ENCODE measurements at regions not wholly inside any gene's neighbourhood (a gene's known extent, or its start where the extent isn't known, plus 50 kb on each side); places are given as distances from the start of the nearest gene placed in this dataset.

GRCh38 chr7:115474137-115474536 lies 552.2 kb downstream of the MDFIC start:
- H3K27me3 Mint-ChIP-seq: peaks cover 22 to 51% of the 10 kb centered on the region in 2 donors
- H3K36me3 Mint-ChIP-seq: no peaks in the 10 kb centered on the region
- no peaks in the 10 kb centered on the region for H3K9me3 Mint-ChIP-seq
- H3K4me1 Mint-ChIP-seq (ENCODE audit: low read depth in 2 of 2): peaks cover 13 to 16% of the 10 kb centered on the region in 2 donors
- DNase-seq (ENCODE audit: low spot score): no peak
- H3K4me3 Mint-ChIP-seq: no peak overlapping the region
- no peak for ATAC-seq
- H3K27ac Mint-ChIP-seq: no peak overlapping the region

GRCh38 chr7:115471891-115472290 lies 550.0 kb downstream of the MDFIC start:
- H3K36me3 Mint-ChIP-seq: no peaks in the 10 kb centered on the region
- H3K27me3 Mint-ChIP-seq: peaks cover 23 to 39% of the 10 kb centered on the region in 2 donors
- H3K9me3 Mint-ChIP-seq: no peaks in the 10 kb centered on the region
- no peak for DNase-seq (ENCODE audit: low spot score)
- H3K27ac Mint-ChIP-seq: no peak overlapping the region
- ATAC-seq: no peak
- peaks cover 10% of the 10 kb centered on the region in 2 donors for H3K4me1 Mint-ChIP-seq (ENCODE audit: low read depth in 2 of 2)
- H3K4me3 Mint-ChIP-seq: no peak overlapping the region

- Mint-ChIP-seq H3K4me1 (ENCODE audit: low read depth in 2 of 2) (no peaks in the 10 kb centered on the region), H3K36me3 (no peaks in the 10 kb centered on the region), H3K27me3 (peaks cover 14 to 16% of the 10 kb centered on the region in 2 donors), H3K9me3 (peaks cover 3% of the 10 kb centered on the region), H3K27ac (no peak overlapping the region), H3K4me3 (no peak overlapping the region)
- ATAC-seq (peak in 1 of 2 donors; percentile 51), DNase-seq (ENCODE audit: low spot score) (no peak)
These were observed 540.6 kb downstream of the MDFIC start for GRCh38 chr7:115462301-115463015.

DNA sequence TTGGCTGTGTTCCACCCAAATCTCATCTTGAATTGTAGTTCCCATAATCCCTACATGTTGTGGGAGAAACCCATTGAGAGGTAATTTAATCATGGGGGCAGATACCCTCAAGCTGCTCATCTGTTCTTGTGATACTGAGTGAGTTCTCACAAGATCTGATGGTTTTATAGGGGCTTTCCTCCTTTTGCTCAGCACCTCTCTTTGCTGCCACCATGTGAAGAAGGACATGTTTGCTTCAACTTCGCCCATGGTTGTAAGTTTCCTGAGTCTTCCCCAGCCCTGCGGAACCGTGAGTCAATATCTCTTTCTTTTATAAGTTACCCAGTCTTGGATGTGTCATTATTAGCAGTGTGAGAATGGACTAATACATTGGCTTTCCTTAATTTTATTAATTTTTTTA lies 527.8 kb downstream of the MDFIC start:
- H3K9me3 Mint-ChIP-seq: no peaks in the 10 kb centered on the region
- ATAC-seq: no peak
- H3K4me3 Mint-ChIP-seq: no peak overlapping the region
- no peak overlapping the region for H3K27ac Mint-ChIP-seq
- DNase-seq (ENCODE audit: low spot score): no peak
- no peaks in the 10 kb centered on the region for H3K36me3 Mint-ChIP-seq
- no peaks in the 10 kb centered on the region for H3K4me1 Mint-ChIP-seq (ENCODE audit: low read depth in 2 of 2)
- H3K27me3 Mint-ChIP-seq: peaks cover 13 to 15% of the 10 kb centered on the region in 2 donors

DNA sequence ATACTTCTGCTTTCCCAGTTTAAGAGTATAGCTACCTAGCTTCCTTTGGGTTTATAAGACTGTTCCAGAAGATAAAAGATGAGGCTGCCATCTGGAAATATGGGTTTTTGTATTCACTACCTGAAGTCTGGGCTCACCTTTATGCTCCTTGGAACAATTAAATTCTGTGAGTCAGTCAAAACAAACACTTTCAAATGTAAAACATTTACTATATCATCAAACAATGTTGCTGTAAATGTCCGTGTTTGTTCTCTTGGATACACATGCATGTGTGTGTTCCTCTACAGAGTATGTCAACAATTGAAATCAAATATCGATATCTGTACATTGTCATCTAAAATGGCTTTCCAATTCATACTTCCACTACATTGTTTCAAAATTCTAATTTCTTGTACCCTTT lies 525.6 kb downstream of the MDFIC start:
- Mint-ChIP-seq H3K4me3 (no peak overlapping the region), H3K27me3 (peaks cover 8 to 13% of the 10 kb centered on the region in 2 donors), H3K27ac (no peak overlapping the region), H3K9me3 (no peaks in the 10 kb centered on the region), H3K36me3 (no peaks in the 10 kb centered on the region), H3K4me1 (ENCODE audit: low read depth in 2 of 2) (no peaks in the 10 kb centered on the region)
- DNase-seq (ENCODE audit: low spot score) (no peak), ATAC-seq (no peak)

- H3K9me3 Mint-ChIP-seq: no peaks in the 10 kb centered on the region
- no peaks in the 10 kb centered on the region for H3K36me3 Mint-ChIP-seq
- peaks cover 0 to 4% of the 10 kb centered on the region in 2 donors for H3K27me3 Mint-ChIP-seq
- ATAC-seq: no peak
- H3K27ac Mint-ChIP-seq: no peak overlapping the region
- H3K4me3 Mint-ChIP-seq: no peak overlapping the region
- no peaks in the 10 kb centered on the region for H3K4me1 Mint-ChIP-seq (ENCODE audit: low read depth in 2 of 2)
- DNase-seq (ENCODE audit: low spot score): no peak
These were observed 519.1 kb downstream of the MDFIC start for GRCh38 chr7:115441033-115441432.

GRCh38 chr7:115435178-115435577 lies 513.3 kb downstream of the MDFIC start:
- H3K4me1 Mint-ChIP-seq (ENCODE audit: low read depth in 2 of 2): no peaks in the 10 kb centered on the region
- peaks cover 0 to 2% of the 10 kb centered on the region in 2 donors for H3K27me3 Mint-ChIP-seq
- H3K36me3 Mint-ChIP-seq: no peaks in the 10 kb centered on the region
- H3K9me3 Mint-ChIP-seq: peaks cover 3% of the 10 kb centered on the region
- DNase-seq (ENCODE audit: low spot score) (no peak), ATAC-seq (no peak)
- no peak overlapping the region for H3K27ac Mint-ChIP-seq
- no peak overlapping the region for H3K4me3 Mint-ChIP-seq

GRCh38 chr7:115429918-115430317 lies 508.0 kb downstream of the MDFIC start:
- Mint-ChIP-seq H3K9me3 (peaks cover 3% of the 10 kb centered on the region), H3K27ac (no peak overlapping the region)
- no peak for DNase-seq (ENCODE audit: low spot score)

GRCh38 chr7:115417662-115418061 lies 495.8 kb downstream of the MDFIC start:
- DNase-seq (ENCODE audit: low spot score) (no peak), ATAC-seq (no peak)
- Mint-ChIP-seq H3K9me3 (no peaks in the 10 kb centered on the region), H3K4me3 (no peak overlapping the region), H3K36me3 (no peaks in the 10 kb centered on the region), H3K27me3 (peaks cover 0 to 2% of the 10 kb centered on the region in 2 donors), H3K27ac (no peak overlapping the region), H3K4me1 (ENCODE audit: low read depth in 2 of 2) (no peaks in the 10 kb centered on the region)

More at GRCh38 chr7:115429918-115430317, 508.0 kb downstream of the MDFIC start:
- H3K36me3 Mint-ChIP-seq: no peaks in the 10 kb centered on the region
- no peak overlapping the region for H3K4me3 Mint-ChIP-seq
- H3K27me3 Mint-ChIP-seq: peaks cover 0 to 2% of the 10 kb centered on the region in 2 donors
- no peak for ATAC-seq
- no peaks in the 10 kb centered on the region for H3K4me1 Mint-ChIP-seq (ENCODE audit: low read depth in 2 of 2)

DNA sequence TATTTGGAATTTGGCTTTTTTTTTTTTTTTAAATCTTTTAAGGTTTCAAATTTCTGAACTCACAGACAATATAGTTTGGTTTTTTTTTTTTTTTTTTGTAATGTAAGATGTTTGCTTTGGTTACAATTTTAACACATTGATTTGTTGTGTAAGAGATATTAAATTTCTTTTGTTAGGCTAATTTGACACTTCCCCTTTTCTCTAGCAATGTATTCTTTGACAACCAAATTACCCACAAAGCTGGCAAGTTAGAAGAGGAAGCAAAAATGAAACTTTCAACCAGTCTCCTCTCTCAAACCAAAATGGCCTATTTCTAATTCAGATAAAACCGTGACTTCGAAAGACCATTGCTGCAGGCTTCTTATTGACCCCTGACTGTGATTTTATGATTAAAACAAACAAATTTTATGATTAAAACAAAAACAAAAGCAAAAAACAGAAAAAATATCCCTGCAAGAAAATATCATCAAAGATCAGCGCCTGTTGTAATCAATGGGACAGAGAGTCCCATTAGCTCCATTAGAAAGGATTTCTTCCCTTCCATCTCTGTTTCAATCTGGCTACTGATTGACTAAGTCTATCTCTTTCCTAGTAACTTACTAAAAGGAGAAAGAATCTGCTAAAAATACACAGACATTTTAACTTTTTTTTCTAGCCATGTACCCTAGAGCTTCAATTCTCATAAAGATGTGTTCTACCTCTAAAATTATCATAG lies 489.2 kb downstream of the MDFIC start:
- Mint-ChIP-seq H3K4me1 (ENCODE audit: low read depth in 2 of 2) (peaks cover 24 to 26% of the 10 kb centered on the region in 2 donors), H3K27me3 (no peaks in the 10 kb centered on the region), H3K9me3 (no peaks in the 10 kb centered on the region), H3K4me3 (peak overlapping the region; percentile 50), H3K36me3 (no peaks in the 10 kb centered on the region), H3K27ac (peak overlapping the region; percentile 78 to 93)
- ATAC-seq (peak; percentile 51 to 74), DNase-seq (ENCODE audit: low spot score) (no peak)

- ATAC-seq (peak; percentile 82 to 87), DNase-seq (ENCODE audit: low spot score) (no peak)
- Mint-ChIP-seq H3K4me3 (peak overlapping the region; percentile 50), H3K36me3 (no peaks in the 10 kb centered on the region), H3K4me1 (ENCODE audit: low read depth in 2 of 2) (peaks cover 24 to 26% of the 10 kb centered on the region in 2 donors), H3K27ac (peak overlapping the region; percentile 78 to 93), H3K9me3 (no peaks in the 10 kb centered on the region), H3K27me3 (no peaks in the 10 kb centered on the region)
These were observed 488.5 kb downstream of the MDFIC start for GRCh38 chr7:115410434-115410820.

DNA sequence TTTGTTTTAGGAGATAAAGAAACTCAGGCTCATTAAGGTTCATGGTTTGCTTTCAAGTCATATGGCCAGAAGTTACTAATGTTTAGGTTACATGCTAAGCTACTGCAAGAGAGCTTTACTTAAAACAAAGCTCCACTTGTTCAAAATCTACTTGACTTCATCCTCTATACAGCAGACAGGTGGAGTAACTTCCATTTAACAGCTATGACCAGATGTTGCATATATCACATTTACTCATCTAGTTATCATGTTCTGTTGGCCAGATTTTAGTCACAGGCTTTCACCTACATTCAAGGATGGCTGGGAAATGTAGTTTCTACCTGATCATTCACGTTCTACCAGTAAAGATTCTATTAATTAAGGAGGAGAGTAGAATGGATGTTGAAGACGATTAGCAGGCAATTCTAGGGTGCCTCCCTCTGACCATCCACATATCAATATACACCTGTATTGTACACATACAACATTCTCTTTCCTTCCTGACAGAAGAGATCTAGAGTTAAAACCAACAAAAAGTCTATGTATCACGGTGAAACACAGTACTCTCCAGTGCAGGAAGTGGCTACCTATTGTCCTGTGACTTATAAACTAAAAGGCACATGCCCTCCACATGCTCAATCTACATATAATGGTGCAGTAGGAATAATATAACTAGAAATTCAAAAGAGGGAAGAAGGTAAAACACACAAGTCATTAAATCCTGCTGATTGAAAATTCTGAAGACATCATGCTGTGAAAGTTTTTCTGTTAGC lies 488.0 kb downstream of the MDFIC start:
- Mint-ChIP-seq H3K27me3 (no peaks in the 10 kb centered on the region), H3K4me1 (ENCODE audit: low read depth in 2 of 2) (peaks cover 24 to 26% of the 10 kb centered on the region in 2 donors), H3K4me3 (peak overlapping the region; percentile 50), H3K27ac (peak overlapping the region; percentile 78 to 93), H3K9me3 (no peaks in the 10 kb centered on the region), H3K36me3 (no peaks in the 10 kb centered on the region)
- peak in 1 of 2 donors; percentile 59 for ATAC-seq
- no peak for DNase-seq (ENCODE audit: low spot score)

DNA sequence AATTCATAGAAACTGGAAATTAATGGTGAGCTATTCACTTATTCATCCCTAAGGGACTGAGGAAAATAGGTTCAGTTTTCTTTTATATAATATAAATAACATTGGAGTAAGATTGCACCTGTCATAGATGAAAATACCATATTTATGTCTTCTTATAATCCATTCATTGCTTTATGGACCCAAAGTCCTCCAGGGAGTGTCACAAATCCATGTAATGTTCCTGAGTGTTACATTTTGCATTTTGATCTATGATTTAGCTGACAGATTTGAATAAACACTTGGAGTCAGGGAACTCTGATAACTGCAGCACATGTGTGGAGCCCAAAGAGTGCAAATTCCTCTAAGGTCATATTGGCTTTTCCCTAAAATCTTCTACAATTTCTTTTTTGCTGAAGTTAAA lies 484.3 kb downstream of the MDFIC start:
- H3K27ac Mint-ChIP-seq: no peak overlapping the region
- no peak overlapping the region for H3K4me3 Mint-ChIP-seq
- DNase-seq (ENCODE audit: low spot score): no peak
- H3K9me3 Mint-ChIP-seq: peaks cover 6% of the 10 kb centered on the region
- H3K36me3 Mint-ChIP-seq: peaks cover 9% of the 10 kb centered on the region
- ATAC-seq: no peak
- H3K4me1 Mint-ChIP-seq (ENCODE audit: low read depth in 2 of 2): peaks cover 15 to 17% of the 10 kb centered on the region in 2 donors
- no peaks in the 10 kb centered on the region for H3K27me3 Mint-ChIP-seq

DNA sequence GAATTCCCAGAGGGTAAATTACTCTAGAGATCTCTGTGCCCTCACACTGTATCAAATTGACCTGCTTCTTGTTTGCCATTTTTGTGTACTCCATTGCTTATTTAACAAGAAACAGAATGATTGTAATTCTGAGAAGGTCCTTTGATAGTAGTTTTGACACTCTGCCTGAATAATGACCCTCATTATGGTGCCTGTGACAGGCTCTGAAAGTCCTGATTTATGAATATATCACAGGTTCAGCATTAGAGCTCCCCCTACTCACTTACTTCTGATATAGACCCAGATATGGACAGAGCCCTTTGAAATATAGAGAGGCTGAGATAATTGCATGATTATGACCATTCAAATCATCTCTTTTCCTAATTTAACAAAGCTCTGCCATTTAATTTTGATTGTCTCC lies 465.2 kb downstream of the MDFIC start:
- no peaks in the 10 kb centered on the region for H3K4me1 Mint-ChIP-seq (ENCODE audit: low read depth in 2 of 2)
- H3K27me3 Mint-ChIP-seq: no peaks in the 10 kb centered on the region
- no peak for ATAC-seq
- no peak overlapping the region for H3K27ac Mint-ChIP-seq
- H3K36me3 Mint-ChIP-seq: no peaks in the 10 kb centered on the region
- no peak overlapping the region for H3K4me3 Mint-ChIP-seq
- DNase-seq (ENCODE audit: low spot score): no peak
- no peaks in the 10 kb centered on the region for H3K9me3 Mint-ChIP-seq
